HG03469 (cell line): ENCODE measurements at regions not wholly inside any gene's neighbourhood (a gene's known extent, or its start where the extent isn't known, plus 50 kb on each side); places are given as distances from the start of the nearest gene placed in this dataset.
"Not testable (repeated sequence)": the region's sequence is repeated elsewhere in the genome, so short reads cannot be mapped to it uniquely, and the experiment has no call there.

Experiments
- ATAC-seq: cut with Tn5 transposase; IDR thresholded peaks from one replicate; pipeline ENCODE4 v1.9.1; 2021; ENCODE audit warnings: mild to moderate bottlenecking, moderate library complexity, moderate number of reproducible peaks; ENCODE audit not compliant: unreplicated experiment

DNA sequence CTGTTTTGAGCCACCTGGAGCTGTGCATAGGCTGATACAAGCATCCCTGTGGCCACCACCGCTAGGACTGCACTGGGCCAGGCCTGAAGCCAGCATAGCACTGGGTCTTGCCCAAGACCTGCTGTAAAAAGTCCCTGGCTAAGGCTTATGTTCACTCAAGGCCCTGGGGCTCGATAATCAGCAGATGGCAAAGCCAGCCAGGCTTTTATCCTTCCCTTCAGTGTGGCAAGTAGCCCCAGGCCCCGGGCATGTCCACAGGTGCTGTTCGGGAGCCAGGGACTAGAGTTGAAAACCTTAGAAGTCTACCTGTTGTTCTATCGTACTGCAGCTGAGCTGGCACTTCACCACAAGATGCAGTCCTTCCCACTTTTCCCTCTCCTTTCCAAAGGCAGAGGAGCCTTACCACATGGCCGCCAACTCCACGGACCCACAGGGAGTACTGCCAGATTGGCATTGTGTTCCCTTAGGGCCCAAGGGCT lies 226.4 kb upstream of the ZNF217 start:
- no peak for ATAC-seq

GRCh38 chr20:53818457-53819177 lies 225.0 kb upstream of the ZNF217 start:
- ATAC-seq = no peak

GRCh38 chr20:53817513-53817912 lies 223.9 kb upstream of the ZNF217 start:
- not testable (repeated sequence) for ATAC-seq

DNA sequence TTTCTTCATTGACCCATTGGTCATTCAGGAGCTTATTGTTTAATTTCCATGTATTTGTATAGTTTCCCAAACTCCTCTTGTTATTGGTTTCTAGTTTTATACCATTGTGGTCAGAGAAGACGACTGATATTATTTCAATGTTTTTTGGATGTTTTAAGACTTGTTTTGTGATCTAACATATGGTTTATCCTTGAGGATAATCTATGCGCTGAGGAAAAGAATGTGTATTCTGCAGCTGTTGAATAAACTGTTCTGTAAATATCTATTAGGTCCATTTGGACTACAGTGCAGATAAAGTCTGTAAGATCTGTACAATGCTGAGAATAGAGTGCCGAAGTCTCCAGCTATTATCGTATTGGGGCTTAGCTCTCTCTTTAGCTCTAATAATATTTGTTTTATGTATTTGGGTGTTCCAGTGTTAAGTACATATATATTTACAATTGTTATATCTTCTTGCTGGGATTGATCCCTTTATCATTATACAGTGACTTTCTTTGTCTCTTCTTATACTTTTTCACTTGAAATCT lies 223.3 kb upstream of the ZNF217 start:
- no peak for ATAC-seq

DNA sequence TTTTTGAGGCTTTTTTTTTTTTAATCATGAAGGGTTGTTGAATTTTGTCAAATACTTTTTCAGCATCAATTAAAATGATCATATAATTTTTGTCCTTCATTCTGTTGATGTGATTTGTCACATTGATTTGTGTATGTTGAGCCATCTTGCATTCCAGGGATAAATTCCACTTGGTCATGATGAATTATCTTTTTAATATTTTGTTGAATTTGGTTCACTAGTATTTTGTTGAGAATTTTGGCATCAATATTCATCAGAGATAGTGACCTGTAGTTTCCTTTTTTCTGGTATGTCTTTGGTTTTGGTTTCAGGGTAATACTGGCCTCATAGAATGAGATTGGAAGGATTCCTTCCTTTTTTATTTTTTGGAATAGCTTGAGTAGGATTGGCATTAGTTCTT lies 221.9 kb upstream of the ZNF217 start:
- no peak for ATAC-seq

- ATAC-seq = no peak
Observed at GRCh38 chr20:53814060-53814459, 220.4 kb upstream of the ZNF217 start.

DNA sequence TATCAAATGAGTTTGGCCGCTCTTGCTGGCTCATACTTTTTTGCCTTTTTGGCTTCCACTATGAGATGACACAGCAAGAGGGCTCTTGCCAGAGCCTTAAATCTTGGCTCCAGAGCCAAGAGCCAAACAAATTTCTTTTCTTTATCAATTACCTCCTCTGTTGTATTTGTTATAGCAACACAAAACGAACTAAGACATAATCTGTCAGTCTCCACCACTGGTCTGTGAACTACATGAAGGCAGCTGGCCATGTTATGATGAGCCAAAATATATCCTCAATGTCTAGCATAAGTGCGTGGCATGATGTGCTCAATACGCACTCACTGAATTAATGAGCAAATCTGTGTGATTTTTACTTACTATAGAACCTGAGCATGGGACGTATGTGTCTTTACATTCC lies 220.0 kb upstream of the ZNF217 start:
- no peak for ATAC-seq

DNA sequence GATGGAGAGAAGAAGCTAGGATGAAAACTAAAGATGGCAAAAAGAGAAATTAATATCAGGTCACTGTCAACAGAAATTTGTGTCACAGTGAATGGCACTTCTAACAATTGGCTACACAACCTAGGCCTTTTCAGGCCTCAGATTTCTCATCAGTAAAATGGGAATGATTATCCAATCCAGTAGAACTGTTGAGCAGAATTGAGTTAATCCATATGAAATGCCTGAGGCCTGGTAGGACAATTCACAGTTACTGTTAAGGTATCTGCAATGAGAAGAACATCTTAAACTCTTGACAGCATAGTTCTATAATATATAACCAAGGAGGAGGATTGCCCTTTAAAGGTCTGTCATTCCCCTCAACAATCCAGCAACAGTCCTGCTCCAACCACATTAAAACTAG lies 217.9 kb upstream of the ZNF217 start:
- ATAC-seq = no peak

- ATAC-seq = no peak
Observed at GRCh38 chr20:53810661-53811355, 217.2 kb upstream of the ZNF217 start.

- no peak for ATAC-seq
Observed at GRCh38 chr20:53809728-53810365, 216.2 kb upstream of the ZNF217 start.

- no peak for ATAC-seq
Observed at GRCh38 chr20:53809217-53809616, 215.6 kb upstream of the ZNF217 start.

DNA sequence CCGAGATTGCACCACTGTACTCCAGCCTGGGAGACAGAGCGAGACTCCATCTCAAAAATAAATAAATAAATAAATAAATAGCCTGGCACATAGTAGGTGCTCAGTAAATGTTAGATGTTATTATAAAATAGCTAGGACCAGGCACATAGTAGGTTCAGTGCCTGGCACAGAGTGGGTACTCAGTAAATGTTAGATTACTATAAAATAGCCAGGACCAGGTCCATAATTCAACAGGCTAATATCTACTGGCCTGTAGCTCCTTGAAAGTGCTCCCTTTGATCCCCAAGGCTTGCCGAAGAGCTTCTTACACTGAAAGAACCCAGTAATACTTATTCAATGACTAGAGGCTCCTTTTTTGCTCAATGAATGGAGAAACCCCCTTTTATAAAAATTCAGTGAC lies 215.1 kb upstream of the ZNF217 start:
- ATAC-seq = no peak

DNA sequence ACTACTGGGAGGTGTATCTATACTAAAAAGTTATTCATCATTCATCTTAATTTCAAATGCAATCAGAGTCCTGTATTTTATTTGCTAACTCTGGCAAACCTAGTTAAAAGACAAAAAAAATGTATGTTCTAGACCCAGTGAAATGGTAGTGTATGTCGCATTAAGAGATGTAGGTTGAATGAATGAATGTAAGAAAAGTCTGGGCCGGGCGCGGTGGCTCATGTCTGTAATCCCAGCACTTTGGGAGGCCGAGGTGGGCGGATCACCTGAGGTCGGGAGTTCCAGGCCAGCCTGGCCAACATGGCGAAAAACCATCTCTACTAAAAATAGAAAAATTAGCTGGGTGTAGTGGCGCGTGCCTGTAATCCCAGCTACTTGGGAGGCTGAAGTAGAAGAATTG lies 214.7 kb upstream of the ZNF217 start:
- not testable (repeated sequence) for ATAC-seq

GRCh38 chr20:53806683-53807401 lies 213.2 kb upstream of the ZNF217 start:
- no peak for ATAC-seq

DNA sequence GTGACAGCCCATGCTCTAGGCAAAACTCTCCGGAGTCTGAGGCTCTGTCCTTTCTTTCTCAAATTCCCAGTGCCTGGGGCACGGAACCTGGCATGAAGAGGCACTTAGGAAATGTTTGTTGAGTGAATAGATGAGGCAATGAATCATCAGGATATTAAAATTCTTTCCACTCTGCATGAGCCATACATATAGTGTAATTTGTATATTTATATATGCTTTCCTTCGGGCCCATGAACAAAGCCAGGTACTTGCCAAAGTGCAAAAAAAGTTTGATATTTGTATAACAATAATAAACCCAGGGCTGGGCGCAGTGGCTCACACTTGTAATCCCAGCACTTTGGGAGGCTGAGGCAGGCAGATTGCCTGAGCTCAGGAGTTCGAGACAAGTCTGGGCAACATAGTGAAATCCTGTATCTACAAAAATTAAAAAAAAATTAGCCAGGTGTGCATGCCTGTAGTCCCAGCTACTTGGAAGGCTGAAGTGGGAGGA lies 212.3 kb upstream of the ZNF217 start:
- no peak for ATAC-seq

DNA sequence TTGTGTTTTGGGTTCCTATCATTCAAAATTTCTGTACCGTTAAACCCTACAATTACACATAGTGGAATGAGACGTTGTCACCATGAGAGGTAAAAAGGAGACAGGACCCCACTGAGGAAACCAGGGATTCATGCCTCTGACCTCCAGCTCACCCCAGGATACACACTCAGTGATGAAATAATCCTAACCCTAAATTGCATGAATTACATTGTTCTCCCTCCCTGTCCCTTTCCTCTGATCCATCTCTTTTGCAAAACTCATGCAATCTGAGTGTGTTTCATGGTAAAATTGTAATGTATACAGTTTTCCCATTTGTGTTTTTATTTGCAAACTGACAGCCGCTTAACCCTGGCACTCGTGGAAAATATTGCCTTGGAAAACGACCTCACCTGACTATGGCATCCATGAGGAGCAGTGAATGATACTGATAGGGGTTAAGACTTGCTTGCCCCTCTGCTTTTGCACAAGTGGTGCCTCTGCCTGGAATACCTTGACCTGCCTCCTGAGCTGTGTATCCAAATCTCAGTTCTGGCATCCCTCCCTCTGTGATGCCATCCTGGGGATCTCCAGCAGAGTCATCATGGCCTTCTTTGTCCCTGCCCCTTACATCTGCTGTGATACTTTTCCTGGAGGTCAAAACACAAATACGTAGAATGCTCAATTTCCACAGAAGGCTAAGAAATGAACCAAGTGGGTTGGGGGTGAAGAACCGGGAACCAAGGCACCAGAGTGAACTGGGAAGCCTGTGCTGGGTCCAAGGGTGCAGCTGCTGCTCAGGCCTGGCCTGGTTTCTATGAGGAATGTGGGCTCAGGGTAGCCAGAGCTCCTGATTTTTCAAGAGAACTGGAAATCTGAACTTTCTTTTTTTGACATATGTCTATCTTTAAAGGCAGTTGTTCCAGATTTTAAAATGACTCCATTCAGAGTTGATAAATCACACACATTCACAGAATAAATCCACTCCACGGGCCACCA lies 211.6 kb upstream of the ZNF217 start:
- no peak for ATAC-seq

DNA sequence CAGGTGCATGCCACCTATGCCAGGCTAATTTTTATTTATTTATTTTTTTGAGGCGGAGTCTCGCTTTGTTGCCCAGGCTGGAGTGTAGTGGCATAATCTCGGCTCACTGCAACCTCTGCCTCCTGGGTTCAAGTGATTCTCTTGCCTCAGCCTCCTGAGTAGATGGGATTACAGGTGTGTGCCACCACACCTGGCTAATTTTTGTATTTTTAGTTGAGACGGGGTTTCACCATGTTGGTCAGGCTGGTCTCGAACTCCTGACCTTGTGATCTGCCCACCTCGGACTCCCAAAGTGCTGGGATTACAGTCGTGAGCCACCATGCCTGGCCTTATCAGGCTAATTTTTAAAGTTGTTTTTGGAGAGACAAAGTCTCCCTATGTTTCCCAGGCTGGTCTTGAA lies 210.7 kb upstream of the ZNF217 start:
- ATAC-seq = not testable (repeated sequence)

GRCh38 chr20:53803492-53804155 lies 210.0 kb upstream of the ZNF217 start:
- no peak for ATAC-seq
